NT2/D1 (cell line): ENCODE measurements at regions not wholly inside any gene's neighbourhood (a gene's known extent, or its start where the extent isn't known, plus 50 kb on each side); places are given as distances from the start of the nearest gene placed in this dataset.

Experiments used
- SUZ12 ChIP-seq: IDR thresholded peaks from 2 replicates; pipeline ENCODE4 v1.6.1; 2011; ENCODE audit not compliant: insufficient read length, insufficient read depth; ENCODE audit errors: extremely low read depth
- YY1 ChIP-seq: IDR thresholded peaks from 2 replicates; pipeline ENCODE4 v1.6.1; 2011; ENCODE audit not compliant: insufficient read length, insufficient read depth

GRCh38 chr10:3385487-3385886 is 212.9 kb upstream of the PITRM1 start:
- TF ChIP-seq YY1, result no peak
- TF ChIP-seq SUZ12, result no peak
